Endothelial cell of umbilical vein (primary cell): ENCODE measurements at regions not wholly inside any gene's neighbourhood (a gene's known extent, or its start where the extent isn't known, plus 50 kb on each side); places are given as distances from the start of the nearest gene placed in this dataset.

Source experiments
- BruUV-seq: library from RNA; stranded (reverse); fragments of 400-500 nt; replicated peaks from 2 replicates; lab custom pipeline; 2021; lab: Mats Ljungman, UMichigan
- CTCF ChIA-PET: fragments of 300-600, 350-600 bp; sonication (Branson Sonifier 250); formaldehyde crosslinking; loops from one replicate; lab custom pipeline; 2021; ENCODE audit warnings: antibody characterized with exemption, inconsistent platforms; lab: Charles Lee
- POLR2A ChIA-PET: fragments of 300-600, 350-600 bp; sonication (Branson Sonifier 250); formaldehyde crosslinking; loops from one replicate; lab custom pipeline; 2021; ENCODE audit warnings: antibody characterized with exemption, inconsistent platforms; lab: Charles Lee
- DNase-seq: peaks from one replicate; pipeline ENCODE4 v3.0.0-alpha.2; 2011; ENCODE audit warnings: low read depth, low spot score
- FAIRE-seq: peaks from 2 replicates; lab custom pipeline; 2011; peaks lifted over from hg19 to GRCh38; lab: Jason Lieb, UNC
- H2AFZ ChIP-seq: 2 replicates; pipeline ENCODE4 v1.6.0; 2012; ENCODE audit warnings: low read depth, low read length, control low read depth, inconsistent platforms
- H3K27ac ChIP-seq: 2 replicates; pipeline ENCODE4 v1.5.1; 2011; ENCODE audit warnings: low read depth, mild to moderate bottlenecking, control low read depth, low read length, moderate library complexity; ENCODE audit not compliant: insufficient read depth
- H3K27me3 ChIP-seq, 2 experiments: 2 replicates each; pipeline versions ENCODE4 v1.6.0 to v1.6.1; 2011; ENCODE audit warnings: low read length in 2 of 2, mixed read lengths in 1 of 2; ENCODE audit not compliant: control insufficient read depth in 2 of 2, insufficient read depth in 2 of 2
- H3K36me3 ChIP-seq, 2 experiments: 2 replicates in 1 of 2; 3 replicates in 1 of 2; pipeline ENCODE4 v1.5.1; 2011; ENCODE audit warnings: low read length in 2 of 2, mild to moderate bottlenecking in 1 of 2, moderate library complexity in 1 of 2; ENCODE audit not compliant: control insufficient read depth in 2 of 2, insufficient read depth in 2 of 2; ENCODE audit errors: extremely low read depth in 1 of 2
- H3K4me1 ChIP-seq: 3 replicates; pipeline ENCODE4 v1.5.1; 2011; ENCODE audit warnings: mild to moderate bottlenecking, low read length; ENCODE audit not compliant: control insufficient read depth, insufficient read depth; ENCODE audit errors: extremely low read depth
- H3K4me2 ChIP-seq: 2 replicates; pipeline ENCODE4 v1.6.1; 2011; ENCODE audit warnings: low read length, control low read depth, mixed read lengths; ENCODE audit not compliant: insufficient read depth
- H3K4me3 ChIP-seq, 3 experiments: fragments of 200-600 bp in 1 of 3; sonication (generic), shearing (Covaris generic) in 1 of 3; replicated peaks in 1 of 3; 2 replicates each; pipeline ENCODE4 v1.5.1; 2011 to 2016; ENCODE audit warnings: control low read depth in 3 of 3, low read length in 3 of 3, mild to moderate bottlenecking in 2 of 3, inconsistent platforms in 1 of 3, low read depth in 1 of 3, moderate library complexity in 1 of 3; ENCODE audit not compliant: insufficient read depth in 1 of 3
- H3K79me2 ChIP-seq: 2 replicates; pipeline ENCODE4 v1.6.0; 2012; ENCODE audit warnings: low read length, inconsistent platforms; ENCODE audit not compliant: control insufficient read depth, insufficient read depth
- H3K9ac ChIP-seq: replicated peaks from 2 replicates; pipeline ENCODE3; 2011; ENCODE audit warnings: low read length, control low read depth; ENCODE audit not compliant: insufficient read depth; ENCODE audit errors: extremely low read depth
- H3K9me1 ChIP-seq: replicated peaks from 3 replicates; pipeline ENCODE4 v1.6.0; 2011; ENCODE audit warnings: mild to moderate bottlenecking, low read length; ENCODE audit not compliant: control insufficient read depth, insufficient read depth; ENCODE audit errors: extremely low read depth
- H3K9me3 ChIP-seq: replicated peaks from 2 replicates; pipeline ENCODE4 v1.5.1; 2012; ENCODE audit warnings: low read length, inconsistent platforms; ENCODE audit not compliant: control insufficient read depth, insufficient read depth
- H4K20me1 ChIP-seq: replicated peaks from 2 replicates; pipeline ENCODE3; 2011; ENCODE audit warnings: mild to moderate bottlenecking, low read length; ENCODE audit not compliant: control insufficient read depth, insufficient read depth; ENCODE audit errors: extremely low read depth
- CTCF ChIP-seq, 2 donors: IDR thresholded peaks; 1 replicate in 1 of 2; 2 replicates in 1 of 2; pipeline ENCODE4 v1.5.1; 2011; ENCODE audit warnings: low read length in 2 of 2, mild to moderate bottlenecking in 2 of 2, moderate library complexity in 2 of 2, control low read depth in 1 of 2, inconsistent platforms in 1 of 2, low read depth in 1 of 2; ENCODE audit not compliant: insufficient read depth in 1 of 2; ENCODE audit errors: extremely low read depth in 1 of 2
- EZH2 ChIP-seq: IDR thresholded peaks from 2 replicates; pipeline ENCODE4 v1.6.1; 2012; ENCODE audit warnings: borderline replicate concordance, low read depth, mild to moderate bottlenecking, moderate library complexity, low read length, inconsistent platforms; ENCODE audit not compliant: severe bottlenecking
- FOS ChIP-seq: IDR thresholded peaks from 2 replicates; pipeline ENCODE4 v1.6.1; 2011; ENCODE audit warnings: mild to moderate bottlenecking, low read length, moderate library complexity, borderline replicate concordance; ENCODE audit not compliant: insufficient read depth
- GATA2 ChIP-seq: IDR thresholded peaks from 2 replicates; pipeline ENCODE4 v1.7.0; 2011; ENCODE audit warnings: low read depth, mild to moderate bottlenecking, moderate library complexity, mixed read lengths, low read length; ENCODE audit not compliant: insufficient read length, insufficient read depth
- JUN ChIP-seq: IDR thresholded peaks from 2 replicates; pipeline ENCODE4 v1.6.1; 2011; ENCODE audit warnings: borderline replicate concordance, low read depth; ENCODE audit not compliant: insufficient read length, insufficient read depth
- MAX ChIP-seq: IDR thresholded peaks from 2 replicates; pipeline ENCODE4 v1.6.1; 2011; ENCODE audit not compliant: insufficient read depth, insufficient read length
- MYC ChIP-seq: IDR thresholded peaks from one replicate; pipeline ENCODE4 v1.6.1; 2011; ENCODE audit warnings: mild to moderate bottlenecking, low read depth, low read length
- POLR2A ChIP-seq: IDR thresholded peaks from 2 replicates; pipeline ENCODE4 v1.6.1; 2012; ENCODE audit warnings: low read depth, mild to moderate bottlenecking, control low read depth, low read length
- POLR2AphosphoS5 ChIP-seq: IDR thresholded peaks from 2 replicates; pipeline ENCODE4 v1.6.1; 2012; ENCODE audit warnings: low read depth, mild to moderate bottlenecking, control low read depth, low read length, moderate library complexity; ENCODE audit not compliant: insufficient read depth
- dilution Hi-C: fragments of 300-500 bp; cut with MboI; formaldehyde crosslinking; loops from one replicate; pipeline ENCODE4 v1.15.0; 2019; ENCODE audit warnings: low sequenced_read_pairs; ENCODE audit not compliant: extremely low pct_ligation_motif_present
- intact Hi-C: fragments of 100-400 bp; cut with micrococcal nuclease; formaldehyde crosslinking; loops from one replicate; pipeline ENCODE4 v1.10.0; 2022

- POLR2A ChIA-PET: no interaction called here
- intact Hi-C loops: no loop called here
- H2AFZ ChIP-seq: no peak overlapping the region
These were observed 1017.9 kb downstream of the ADGRL2 start for GRCh38 chr1:82818586-82818985.

More at GRCh38 chr1:82818586-82818985, 1017.9 kb downstream of the ADGRL2 start:
- dilution Hi-C loops: no loop called here
- Histone ChIP-seq H3K4me3 (no peak overlapping the region), H3K9ac (no peak overlapping the region), H3K9me3 (no peaks in the 10 kb centered on the region), H3K79me2 (no peaks in the 10 kb centered on the region), H3K4me1 (peaks cover 2% of the 10 kb centered on the region), H4K20me1 (no peaks in the 10 kb centered on the region), H3K36me3 (no peaks in the 10 kb centered on the region), H3K27me3 (no peaks in the 10 kb centered on the region), H3K27ac (no peak overlapping the region), H3K4me2 (no peak overlapping the region), H3K9me1 (no peaks in the 10 kb centered on the region)
- BruUV-seq: no TSS peak
- DNase-seq (no peak), FAIRE-seq (no peak)
- TF ChIP-seq EZH2: no peak
- no peak for TF ChIP-seq GATA2
- TF ChIP-seq FOS: no peak
- TF ChIP-seq POLR2A: no peak
- TF ChIP-seq POLR2AphosphoS5: no peak
- no peak for TF ChIP-seq CTCF (IDR thresholded peaks at IDR 0.05; ENCODE audit: extremely low read depth in 1 of 2, insufficient read depth in 1 of 2, low read depth in 1 of 2, low read length in 2 of 2)
- TF ChIP-seq JUN: no peak
- TF ChIP-seq MAX: no peak
- TF ChIP-seq MYC: no peak
- CTCF ChIA-PET: no interaction called here
